Transverse colon (tissue), 4 donors: ENCODE measurements at regions not wholly inside any gene's neighbourhood (a gene's known extent, or its start where the extent isn't known, plus 50 kb on each side); places are given as distances from the start of the nearest gene placed in this dataset.
A peak's percentile ranks its signal among the peaks of the same experiment; 100 is the strongest.
"Not testable (repeated sequence)": the region's sequence is repeated elsewhere in the genome, so short reads cannot be mapped to it uniquely, and the experiment has no call there.

ENCODE experiments used
- DNase-seq: peaks from one replicate; pipeline ENCODE4 v3.0.0-alpha.2; 2019
- H3K27ac ChIP-seq, 4 donors: fragments of 200-600 bp; sonication (generic); 2 replicates each; pipeline ENCODE4 v1.5.1; 2016 to 2018; ENCODE audit warnings: inconsistent platforms in 4 of 4
- H3K27me3 ChIP-seq: fragments of 200-600 bp; sonication (generic); 2 replicates; pipeline ENCODE4 v1.5.1; 2017; ENCODE audit warnings: inconsistent platforms
- H3K36me3 ChIP-seq, 4 donors: fragments of 200-600 bp; sonication (generic); 2 replicates each; pipeline ENCODE4 v1.5.1; 2017 to 2019; ENCODE audit warnings: inconsistent platforms in 4 of 4
- H3K4me1 ChIP-seq, 4 donors: fragments of 200-600 bp; sonication (generic); 2 replicates each; pipeline ENCODE4 v1.5.1; 2017 to 2020; ENCODE audit warnings: inconsistent platforms in 4 of 4
- H3K4me3 ChIP-seq, 4 donors: fragments of 200-600 bp; sonication (generic); 1 replicate in 1 of 4; 2 replicates in 3 of 4; pipeline versions ENCODE4 v1.5.1 to v1.6.1; 2017 to 2019; ENCODE audit warnings: inconsistent platforms in 4 of 4
- H3K9me3 ChIP-seq, 2 donors: fragments of 200-600 bp; sonication (generic); 2 replicates each; pipeline ENCODE4 v1.5.1; 2017 to 2019; ENCODE audit warnings: inconsistent platforms in 2 of 2
- CTCF ChIP-seq, 5 experiments: fragments of 200-600 bp in 3 of 5; fragments of 450-650 bp in 2 of 5; sonication (generic) in 3 of 5; IDR thresholded peaks; 1 replicate in 2 of 5; 2 replicates in 3 of 5; pipeline ENCODE4 v1.5.1; 2016 to 2017; ENCODE audit warnings: antibody characterized with exemption in 5 of 5, inconsistent platforms in 3 of 5, mild to moderate bottlenecking in 2 of 5, moderate library complexity in 1 of 5
- EP300 ChIP-seq: sonication (generic); formaldehyde crosslinking; IDR thresholded peaks from one replicate; pipeline ENCODE4 v1.6.1; 2017; ENCODE audit warnings: antibody characterized with exemption, low read depth
- POLR2A ChIP-seq: fragments of 450-650 bp; IDR thresholded peaks from one replicate; pipeline ENCODE4 v1.6.1; 2016; ENCODE audit warnings: antibody characterized with exemption, mild to moderate bottlenecking, moderate library complexity
- POLR2AphosphoS5 ChIP-seq, 3 donors: sonication (generic); formaldehyde crosslinking; IDR thresholded peaks; one replicate each; pipeline ENCODE4 v1.6.1; 2016; ENCODE audit warnings: antibody characterized with exemption in 3 of 3
- WGBS, 2 donors: methylation state at CpG; one replicate each; pipeline ENCODE4 v1.1.5; 2018; ENCODE audit warnings: low coverage in 1 of 2; 5-methylcytosine and 5-hydroxymethylcytosine counted together
- in situ Hi-C, 4 donors: fragments of 200-750 bp; cut with MboI; loops; one replicate each; pipeline versions ENCODE4 v1.15.0 to v1.15.1; 2017; ENCODE audit warnings: low sequenced_read_pairs in 3 of 4, low pct_ligation_motif_present in 1 of 4, low pct_unique_long_range_greater_than_20kb in 1 of 4
- intact Hi-C: fragments of 100-400 bp; cut with DNase I; formaldehyde crosslinking; loops from one replicate; pipeline ENCODE4 v1.15.1; 2023; ENCODE audit warnings: low total_unique reads

GRCh38 chr14:49962621-49963020 lies 69.7 kb downstream of the ARF6 start:
- intact Hi-C loops (no loop called here), in situ Hi-C loops (no loop called here)
- Histone ChIP-seq H3K9me3 (no peaks in the 10 kb centered on the region), H3K36me3 (no peaks in the 10 kb centered on the region), H3K4me1 (peaks cover 6 to 65% (median 18%) of the 10 kb centered on the region in 4 donors), H3K27me3 (no peaks in the 10 kb centered on the region), H3K4me3 (no peak overlapping the region), H3K27ac (peak overlapping the region; percentile 57 to 69 (median 60))
- peak; percentile 75 for DNase-seq
- peak in 1 of 3 donors; percentile 60 for TF ChIP-seq POLR2AphosphoS5 (IDR thresholded peaks at IDR 0.05)
- peak in 1 of 5 experiments; percentile 16 for TF ChIP-seq CTCF (IDR thresholded peaks at IDR 0.05)
- no peak for TF ChIP-seq POLR2A
- 57 to 63% methylated on average over 3 to 6 of the region's 6 CpGs for WGBS, 2 donors

GRCh38 chr14:49965068-49965651 lies 72.3 kb downstream of the ARF6 start:
- H3K9me3 ChIP-seq, intact Hi-C loops, H3K36me3 ChIP-seq, H3K4me3 ChIP-seq, H3K27me3 ChIP-seq, in situ Hi-C loops: not testable (repeated sequence)
- 56 to 60% methylated on average over 5 to 8 of the region's 8 CpGs for WGBS, 2 donors
- peak in 1 of 3 donors; percentile 33 for TF ChIP-seq POLR2AphosphoS5 (IDR thresholded peaks at IDR 0.05)
- peaks cover 0 to 60% (median 19%) of the 10 kb centered on the region in 4 donors for H3K4me1 ChIP-seq
- DNase-seq, result peak; percentile 71
- H3K27ac ChIP-seq, result peak overlapping the region; percentile 70 to 84 (median 76)

- TF ChIP-seq POLR2A (peak; percentile 60), EP300 (no peak), POLR2AphosphoS5 (IDR thresholded peaks at IDR 0.05) (peak in 2 of 3 donors; percentile 48 to 52), CTCF (IDR thresholded peaks at IDR 0.05) (peak in 3 of 5 experiments; percentile 10 to 61 (median 50))
- DNase-seq, result peak; percentile 76
- H3K4me1 ChIP-seq, result peaks cover 11 to 67% (median 31%) of the 10 kb centered on the region in 4 donors
- WGBS, 2 donors, result 25 to 37% methylated on average over 1 to 4 of the region's 4 CpGs
- no peaks in the 10 kb centered on the region for H3K27me3 ChIP-seq
- H3K27ac ChIP-seq, result peak overlapping the region; percentile 70 to 84 (median 76)
- intact Hi-C loops, result no loop called here
- H3K36me3 ChIP-seq, result no peaks in the 10 kb centered on the region
- no peak overlapping the region for H3K4me3 ChIP-seq
- in situ Hi-C loops, result no loop called here
- no peaks in the 10 kb centered on the region for H3K9me3 ChIP-seq
Observed at GRCh38 chr14:49966304-49966809, 73.5 kb downstream of the ARF6 start.

- intact Hi-C loops, result no loop called here
- H3K27me3 ChIP-seq, result no peaks in the 10 kb centered on the region
- no peaks in the 10 kb centered on the region for H3K9me3 ChIP-seq
- no peak for DNase-seq
- H3K4me1 ChIP-seq, result peaks cover 18 to 69% (median 39%) of the 10 kb centered on the region in 4 donors
- in situ Hi-C loops, result no loop called here
- H3K36me3 ChIP-seq, result no peaks in the 10 kb centered on the region
- no peak for TF ChIP-seq POLR2A
- TF ChIP-seq POLR2AphosphoS5 (IDR thresholded peaks at IDR 0.05), result peak in 1 of 3 donors; percentile 20
- 77 to 78% methylated on average over 11 of the region's 11 CpGs for WGBS, 2 donors
- peak overlapping the region; percentile 70 to 84 (median 76) for H3K27ac ChIP-seq
- no peak overlapping the region for H3K4me3 ChIP-seq
Observed at GRCh38 chr14:49966971-49967630, 74.2 kb downstream of the ARF6 start.

- Histone ChIP-seq H3K9me3 (no peaks in the 10 kb centered on the region), H3K27me3 (no peaks in the 10 kb centered on the region), H3K36me3 (no peaks in the 10 kb centered on the region), H3K27ac (peak overlapping the region; percentile 89 to 93 (median 92)), H3K4me3 (no peak overlapping the region), H3K4me1 (peaks cover 33 to 79% (median 61%) of the 10 kb centered on the region in 4 donors)
- DNase-seq, result no peak
- intact Hi-C loops, result no loop called here
- WGBS, 2 donors, result 70 to 83% methylated on average over 3 to 5 of the region's 5 CpGs
- TF ChIP-seq EP300 (no peak), CTCF (IDR thresholded peaks at IDR 0.05) (no peak), POLR2A (no peak), POLR2AphosphoS5 (IDR thresholded peaks at IDR 0.05) (no peak)
- in situ Hi-C loops, result no loop called here
Observed at GRCh38 chr14:49969961-49970360, 77.1 kb downstream of the ARF6 start.
